IMR-90 (cell line): ENCODE measurements at regions not wholly inside any gene's neighbourhood (a gene's known extent, or its start where the extent isn't known, plus 50 kb on each side); places are given as distances from the start of the nearest gene placed in this dataset.

Source experiments
- ATAC-seq: fragments of 200-7000 bp; cut with Tn5 transposase; 2 replicates; pipeline ENCODE4 v1.9.1; 2020; ENCODE audit warnings: low read depth, mild to moderate bottlenecking, moderate library complexity
- BruUV-seq: library from RNA; stranded (reverse); fragments of 400-500 nt; replicated peaks from 2 replicates; lab custom pipeline; 2021; lab: Mats Ljungman, UMichigan
- CTCF ChIA-PET: fragments of 300-600 bp; formaldehyde crosslinking; extraction: SDS; loops from one replicate; lab custom pipeline; 2021; ENCODE audit warnings: antibody characterized with exemption; lab: Yijun Ruan, JAX
- POLR2A ChIA-PET: fragments of 300-600 bp; sonication (Branson Sonifier 250); formaldehyde crosslinking; loops from one replicate; lab custom pipeline; 2022; ENCODE audit warnings: antibody characterized with exemption; ENCODE audit not compliant: unreplicated experiment; lab: Charles Lee
- DNase-seq: peaks from one replicate; pipeline ENCODE4 v3.0.0; 2013
- H2AFZ ChIP-seq: replicated peaks from 2 replicates; pipeline ENCODE3; 2013; ENCODE audit warnings: low read length, mild to moderate bottlenecking; ENCODE audit not compliant: poor library complexity
- H2AK5ac ChIP-seq: 2 replicates; pipeline ENCODE4 v1.6.1; 2013; ENCODE audit warnings: low read depth, low read length, inconsistent platforms
- H2AK9ac ChIP-seq: replicated peaks from 2 replicates; pipeline ENCODE3; 2013; ENCODE audit warnings: mild to moderate bottlenecking, low read depth, low read length, moderate library complexity; ENCODE audit not compliant: poor library complexity
- H2BK120ac ChIP-seq: 2 replicates; pipeline ENCODE4 v1.6.1; 2013; ENCODE audit warnings: low read depth, low read length, inconsistent platforms
- H2BK15ac ChIP-seq: 3 replicates; pipeline ENCODE4 v1.6.1; 2013; ENCODE audit warnings: low read depth, low read length, inconsistent platforms
- H2BK20ac ChIP-seq: 2 replicates; pipeline ENCODE4 v1.6.1; 2013; ENCODE audit warnings: low read depth, mild to moderate bottlenecking, inconsistent platforms, low read length, moderate library complexity
- H2BK5ac ChIP-seq: 2 replicates; pipeline ENCODE4 v1.6.1; 2013; ENCODE audit warnings: mild to moderate bottlenecking, low read depth, low read length, inconsistent platforms; ENCODE audit not compliant: poor library complexity, severe bottlenecking
- H3K14ac ChIP-seq: replicated peaks from 2 replicates; pipeline ENCODE4 v1.6.1; 2013; ENCODE audit warnings: low read depth, low read length, inconsistent platforms
- H3K18ac ChIP-seq: 2 replicates; pipeline ENCODE4 v1.6.1; 2013; ENCODE audit warnings: low read depth, low read length, control low read depth
- H3K23ac ChIP-seq: 2 replicates; pipeline ENCODE4 v1.6.1; 2013; ENCODE audit warnings: low read depth, low read length, inconsistent platforms
- H3K27ac ChIP-seq: 2 replicates; pipeline ENCODE4 v1.5.1; 2013; ENCODE audit warnings: mild to moderate bottlenecking, control low read depth, low read length; ENCODE audit not compliant: insufficient read depth
- H3K27me3 ChIP-seq: 2 replicates; pipeline ENCODE4 v1.6.1; 2013; ENCODE audit warnings: low read length; ENCODE audit not compliant: control insufficient read depth, insufficient read depth
- H3K36me3 ChIP-seq: 2 replicates; pipeline ENCODE4 v1.6.1; 2013; ENCODE audit warnings: low read length, mixed read lengths; ENCODE audit not compliant: control insufficient read depth, insufficient read depth
- H3K4ac ChIP-seq: 2 replicates; pipeline ENCODE4 v1.6.1; 2013; ENCODE audit warnings: low read depth, low read length, inconsistent platforms
- H3K4me1 ChIP-seq: 2 replicates; pipeline ENCODE4 v1.6.1; 2013; ENCODE audit warnings: low read length, mixed read lengths; ENCODE audit not compliant: control insufficient read depth, insufficient read depth
- H3K4me2 ChIP-seq: 2 replicates; pipeline ENCODE4 v1.6.1; 2013; ENCODE audit warnings: low read depth, mild to moderate bottlenecking, control low read depth, low read length, moderate library complexity
- H3K4me3 ChIP-seq: 2 replicates; pipeline ENCODE4 v1.5.1; 2013; ENCODE audit warnings: low read depth, mild to moderate bottlenecking, control low read depth, low read length, moderate library complexity; ENCODE audit not compliant: insufficient read depth
- H3K56ac ChIP-seq: 2 replicates; pipeline ENCODE4 v1.6.1; 2013; ENCODE audit warnings: low read length, inconsistent platforms; ENCODE audit not compliant: insufficient read depth; ENCODE audit errors: extremely low read depth
- H3K79me1 ChIP-seq, 2 experiments: 2 replicates each; pipeline ENCODE4 v1.6.1; 2013; ENCODE audit warnings: low read length in 2 of 2, inconsistent platforms in 1 of 2, low read depth in 1 of 2
- H3K9ac ChIP-seq: 2 replicates; pipeline ENCODE4 v1.6.1; 2013; ENCODE audit warnings: low read depth, low read length, control low read depth
- H3K9me1 ChIP-seq: 2 replicates; pipeline ENCODE4 v1.6.1; 2013; ENCODE audit warnings: low read length, inconsistent platforms; ENCODE audit not compliant: insufficient read depth
- H3K9me3 ChIP-seq: 2 replicates; pipeline ENCODE4 v1.6.1; 2013; ENCODE audit warnings: low read length; ENCODE audit not compliant: control insufficient read depth, insufficient read depth
- H4K20me1 ChIP-seq: 2 replicates; pipeline ENCODE4 v1.6.1; 2013; ENCODE audit warnings: low read length, inconsistent platforms; ENCODE audit not compliant: insufficient read depth
- H4K5ac ChIP-seq: 2 replicates; pipeline ENCODE4 v1.6.1; 2013; ENCODE audit warnings: mild to moderate bottlenecking, low read depth, low read length, control low read depth
- H4K8ac ChIP-seq, 2 experiments: 2 replicates each; pipeline ENCODE4 v1.6.1; 2013; ENCODE audit warnings: low read depth in 2 of 2, low read length in 2 of 2, control low read depth in 1 of 2, inconsistent platforms in 1 of 2
- H4K91ac ChIP-seq: 2 replicates; pipeline ENCODE4 v1.6.1; 2013; ENCODE audit warnings: low read depth, low read length, inconsistent platforms; ENCODE audit not compliant: insufficient read depth
- MAFK ChIP-seq: IDR thresholded peaks from 2 replicates; pipeline ENCODE4 v1.6.1; 2012; ENCODE audit warnings: low read depth, low read length, improper control_type of control experiment
- WGBS, 2 experiments: methylation state at CpG; one replicate each; pipeline versions ENCODE4 v1.1.5 to v1.1.7; 2013; ENCODE audit warnings: missing lambda C conversion rate in 2 of 2; ENCODE audit not compliant: insufficient read length in 1 of 2; ENCODE audit errors: extremely low coverage in 2 of 2; 5-methylcytosine and 5-hydroxymethylcytosine counted together
- dilution Hi-C: fragments of 300-500 bp; cut with HindIII; formaldehyde crosslinking; loops from one replicate; pipeline ENCODE4 v1.14.3; 2018; ENCODE audit warnings: low sequenced_read_pairs; ENCODE audit not compliant: unreplicated experiment
- in situ Hi-C: fragments of 300-500 bp; cut with MboI; formaldehyde crosslinking; loops from 3 replicates; pipeline ENCODE4 v1.14.3; 2019; ENCODE audit warnings: low sequenced_read_pairs, inconsistent platforms, mixed read lengths
- intact Hi-C: fragments of 100-400 bp; cut with micrococcal nuclease; formaldehyde crosslinking; loops from 2 replicates; pipeline ENCODE4 v1.10.0; 2022

GRCh38 chr4:151887816-151888180 lies 127.0 kb upstream of the GATB start:
- H3K36me3 ChIP-seq, result no peaks in the 10 kb centered on the region
- no peak overlapping the region for H2BK20ac ChIP-seq
- H2BK120ac ChIP-seq, result no peak overlapping the region
- no peaks in the 10 kb centered on the region for H4K20me1 ChIP-seq
- no TSS peak for BruUV-seq
- dilution Hi-C loops, result no loop called here
- H3K27me3 ChIP-seq, result peaks cover 13% of the 10 kb centered on the region
- no peak overlapping the region for H3K4me2 ChIP-seq
- intact Hi-C loops, result no loop called here
- no peak overlapping the region for H4K8ac ChIP-seq
- no peak overlapping the region for H3K4me3 ChIP-seq
- H3K27ac ChIP-seq, result no peak overlapping the region
- H3K9ac ChIP-seq, result no peak overlapping the region
- H3K56ac ChIP-seq, result no peak overlapping the region
- H4K91ac ChIP-seq, result no peak overlapping the region
- in situ Hi-C loops, result no loop called here
- H4K5ac ChIP-seq, result no peak overlapping the region
- no peak overlapping the region for H3K14ac ChIP-seq
- no peak overlapping the region for H2AK5ac ChIP-seq
- no peak overlapping the region for H2AK9ac ChIP-seq
- ChIA-PET POLR2A (no interaction called here), CTCF (no interaction called here)
- no peak overlapping the region for H3K18ac ChIP-seq
- H3K4ac ChIP-seq, result no peak overlapping the region
- 80% methylated on average over 1 of the region's 3 CpGs; no CpG with 5 or more reads in 1 of the 2 experiments for WGBS, 2 experiments
- H3K9me3 ChIP-seq, result peaks cover 2% of the 10 kb centered on the region; the same call in 1 of the 2 replicates
- no peak overlapping the region for H2BK5ac ChIP-seq
- H3K79me1 ChIP-seq, result no peaks in the 10 kb centered on the region
- ATAC-seq (no peak), DNase-seq (no peak)
- no peak for TF ChIP-seq MAFK
- no peak overlapping the region for H2AFZ ChIP-seq
- H3K4me1 ChIP-seq, result no peaks in the 10 kb centered on the region
- H3K9me1 ChIP-seq, result no peaks in the 10 kb centered on the region
- H2BK15ac ChIP-seq, result no peak overlapping the region
- no peak overlapping the region for H3K23ac ChIP-seq
